Muscle layer of duodenum (tissue), 2 donors: ENCODE measurements at regions not wholly inside any gene's neighbourhood (a gene's known extent, or its start where the extent isn't known, plus 50 kb on each side); places are given as distances from the start of the nearest gene placed in this dataset.
A peak's percentile ranks its signal among the peaks of the same experiment; 100 is the strongest.
"Not testable (repeated sequence)": the region's sequence is repeated elsewhere in the genome, so short reads cannot be mapped to it uniquely, and the experiment has no call there.

ENCODE experiments used
- H3K27ac ChIP-seq: one replicate; pipeline ENCODE4 v1.7.0; 2013; ENCODE audit warnings: mild to moderate bottlenecking, low read length
- H3K27me3 ChIP-seq: one replicate; pipeline ENCODE4 v1.7.0; 2013; ENCODE audit warnings: low read depth, mild to moderate bottlenecking, control low read depth, low read length
- H3K36me3 ChIP-seq, 2 donors: one replicate each; pipeline ENCODE4 v1.7.0; 2013; ENCODE audit warnings: low read length in 2 of 2, control low read depth in 1 of 2, mild to moderate bottlenecking in 1 of 2; ENCODE audit not compliant: insufficient read depth in 2 of 2, control insufficient read depth in 1 of 2
- H3K4me1 ChIP-seq, 2 donors: one replicate each; pipeline ENCODE4 v1.7.0; 2013; ENCODE audit warnings: low read length in 2 of 2, mild to moderate bottlenecking in 2 of 2, control low read depth in 1 of 2, moderate library complexity in 1 of 2; ENCODE audit not compliant: insufficient read depth in 2 of 2, control insufficient read depth in 1 of 2
- H3K4me3 ChIP-seq, 2 donors: one replicate each; pipeline ENCODE4 v1.7.0; 2013; ENCODE audit warnings: low read length in 2 of 2, low read depth in 1 of 2, mild to moderate bottlenecking in 1 of 2
- H3K9me3 ChIP-seq, 2 donors: one replicate each; pipeline ENCODE4 v1.7.0; 2013; ENCODE audit warnings: low read length in 2 of 2, control low read depth in 1 of 2, mild to moderate bottlenecking in 1 of 2; ENCODE audit not compliant: control insufficient read depth in 1 of 2
- donor health status: healthy.

- Histone ChIP-seq H3K27me3 (no peaks in the 10 kb centered on the region), H3K4me1 (no peaks in the 10 kb centered on the region), H3K9me3 (no peaks in the 10 kb centered on the region), H3K27ac (no peak overlapping the region), H3K4me3 (no peak overlapping the region), H3K36me3 (no peaks in the 10 kb centered on the region)
Measured at GRCh38 chr6:27700337-27700736, 211.9 kb downstream of the OR2B2 start.

GRCh38 chr6:27694547-27694874 lies 217.7 kb downstream of the OR2B2 start:
- Histone ChIP-seq H3K9me3 (no peaks in the 10 kb centered on the region), H3K36me3 (no peaks in the 10 kb centered on the region), H3K27ac (no peak overlapping the region), H3K27me3 (no peaks in the 10 kb centered on the region), H3K4me3 (peak overlapping the region; percentile 49 to 85), H3K4me1 (no peaks in the 10 kb centered on the region)

DNA sequence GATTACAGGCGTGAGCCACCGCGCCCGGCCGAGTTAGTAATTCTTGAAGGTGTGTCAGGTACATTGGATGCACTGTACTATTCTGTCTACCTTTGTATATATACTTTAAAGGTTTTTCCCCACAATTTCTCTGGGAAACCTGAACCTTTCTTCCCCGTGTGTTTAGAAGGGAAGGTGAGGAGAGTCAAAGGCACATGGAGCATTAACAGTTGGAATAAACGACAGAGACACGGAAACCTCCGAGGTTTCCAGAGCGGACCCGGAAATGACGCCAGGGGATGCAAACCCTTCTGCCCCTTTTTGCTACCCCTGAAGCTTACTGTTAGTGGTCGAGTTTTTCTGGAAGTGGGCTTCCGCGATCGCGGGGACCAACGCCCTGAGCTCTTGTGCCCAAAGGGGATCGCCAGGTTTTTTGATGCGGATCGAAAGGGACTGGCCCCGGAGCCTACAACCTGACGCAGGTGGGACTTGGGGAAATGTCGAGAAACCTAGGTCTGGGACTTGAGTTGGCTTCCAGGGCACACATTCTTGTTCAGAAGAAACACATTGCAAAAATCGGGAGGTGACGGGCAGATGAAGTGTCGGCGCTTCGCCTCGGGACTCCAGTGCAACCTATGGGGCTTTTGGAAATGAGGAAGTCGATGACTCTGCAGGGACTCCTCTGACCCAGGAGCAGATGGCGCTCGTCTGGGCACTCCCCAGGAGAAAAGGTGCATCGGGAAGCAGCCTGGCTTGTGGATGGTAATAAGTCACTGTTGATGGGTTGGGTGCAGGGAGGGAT lies 218.2 kb downstream of the OR2B2 start:
- peak overlapping the region; percentile 49 to 85 for H3K4me3 ChIP-seq
- H3K36me3 ChIP-seq = no peaks in the 10 kb centered on the region
- no peaks in the 10 kb centered on the region for H3K4me1 ChIP-seq
- H3K9me3 ChIP-seq = no peaks in the 10 kb centered on the region
- no peaks in the 10 kb centered on the region for H3K27me3 ChIP-seq
- no peak overlapping the region for H3K27ac ChIP-seq

GRCh38 chr6:27692133-27692532 lies 219.2 kb upstream of the ZNF184 start:
- not testable (repeated sequence) for H3K36me3 ChIP-seq, H3K4me1 ChIP-seq, H3K27me3 ChIP-seq, H3K4me3 ChIP-seq, H3K27ac ChIP-seq, H3K9me3 ChIP-seq

- Histone ChIP-seq H3K4me1 (peaks cover 0 to 5% of the 10 kb centered on the region in 2 donors), H3K27me3 (no peaks in the 10 kb centered on the region), H3K9me3 (peaks cover 0 to 5% of the 10 kb centered on the region in 2 donors), H3K27ac (no peak overlapping the region), H3K4me3 (peak overlapping the region; percentile 68 to 69), H3K36me3 (no peaks in the 10 kb centered on the region)
Measured at GRCh38 chr6:27688014-27688586, 215.2 kb upstream of the ZNF184 start.

DNA sequence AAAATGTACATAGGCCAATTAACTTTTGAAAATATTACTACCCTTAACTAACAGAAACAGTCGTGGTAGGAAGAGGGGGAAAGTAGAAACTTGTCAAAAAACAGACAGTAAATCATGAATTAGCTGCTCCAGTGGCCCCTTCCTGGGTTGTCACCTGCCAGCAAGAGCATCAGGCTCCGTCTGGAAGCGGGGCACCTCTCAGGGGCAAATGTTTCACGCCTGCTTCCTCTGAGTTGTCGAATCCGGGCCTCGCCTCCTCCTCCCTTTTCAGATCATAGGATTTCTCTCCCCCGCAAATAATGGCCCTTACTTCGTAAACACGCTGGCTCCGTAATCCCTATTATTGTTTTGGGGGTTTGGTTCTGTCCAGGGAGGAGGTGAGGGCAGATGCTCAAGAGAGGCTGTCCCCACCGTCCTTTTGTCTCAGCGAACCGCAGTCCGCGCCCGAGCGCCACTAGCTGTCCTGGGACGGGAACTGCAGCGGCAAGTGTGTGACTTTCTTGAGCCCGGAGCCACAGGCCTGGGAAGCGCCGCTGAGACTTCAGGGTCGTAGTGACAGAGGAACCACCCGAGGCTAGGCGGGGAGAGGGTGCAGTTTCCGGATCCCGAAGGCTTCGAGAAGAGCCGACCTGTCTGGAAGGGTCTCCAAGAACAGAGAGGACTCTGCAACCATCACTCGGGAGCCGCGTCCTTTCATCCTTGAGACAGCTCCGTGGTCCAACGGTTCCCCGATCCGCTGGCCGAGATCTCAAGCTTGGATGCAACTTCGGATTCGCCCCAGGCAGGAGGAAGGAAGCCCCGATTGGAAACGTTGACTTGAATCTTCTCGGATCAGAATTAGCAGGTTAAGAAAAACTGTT lies 214.5 kb upstream of the ZNF184 start:
- Histone ChIP-seq H3K9me3 (peaks cover 0 to 5% of the 10 kb centered on the region in 2 donors), H3K27ac (no peak overlapping the region), H3K4me3 (peak overlapping the region; percentile 68 to 69), H3K27me3 (no peaks in the 10 kb centered on the region), H3K36me3 (no peaks in the 10 kb centered on the region), H3K4me1 (peaks cover 0 to 5% of the 10 kb centered on the region in 2 donors)

DNA sequence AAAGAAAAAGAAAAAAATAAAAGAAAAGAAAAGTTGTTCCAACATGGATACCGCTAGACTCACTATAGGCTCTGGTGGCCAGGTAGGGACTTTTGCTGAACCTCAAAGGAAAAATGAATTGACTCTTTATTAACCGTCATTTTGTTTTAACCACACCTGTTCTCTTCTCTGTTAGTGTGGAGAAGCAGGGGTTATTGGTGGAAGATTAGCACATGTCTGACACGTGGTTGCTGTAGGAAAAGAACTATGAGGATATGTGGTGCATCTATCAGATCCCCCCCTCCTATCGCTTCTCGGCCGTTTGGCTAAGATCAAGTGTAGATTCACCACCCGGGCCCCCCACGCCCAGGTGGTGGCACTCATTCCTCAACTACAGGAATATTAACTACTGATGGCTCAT lies 212.4 kb upstream of the ZNF184 start:
- H3K27me3 ChIP-seq = peaks cover 17% of the 10 kb centered on the region
- no peak overlapping the region for H3K4me3 ChIP-seq
- no peak overlapping the region for H3K27ac ChIP-seq
- peaks cover 0 to 5% of the 10 kb centered on the region in 2 donors for H3K4me1 ChIP-seq
- H3K9me3 ChIP-seq = peaks cover 5% of the 10 kb centered on the region in 2 donors
- H3K36me3 ChIP-seq = no peaks in the 10 kb centered on the region

- Histone ChIP-seq H3K9me3 (peaks cover 5 to 7% of the 10 kb centered on the region in 2 donors), H3K27ac (no peak overlapping the region), H3K4me3 (no peak overlapping the region), H3K27me3 (peaks cover 25% of the 10 kb centered on the region), H3K36me3 (no peaks in the 10 kb centered on the region), H3K4me1 (peaks cover 0 to 12% of the 10 kb centered on the region in 2 donors)
Measured at GRCh38 chr6:27684264-27685211, 211.6 kb upstream of the ZNF184 start.

- H3K4me1 ChIP-seq = peaks cover 0 to 7% of the 10 kb centered on the region in 2 donors
- H3K9me3 ChIP-seq = peaks cover 2 to 7% of the 10 kb centered on the region in 2 donors
- peak overlapping the region in 1 of 2 donors; percentile 4 for H3K4me3 ChIP-seq
- no peaks in the 10 kb centered on the region for H3K36me3 ChIP-seq
- H3K27me3 ChIP-seq = peaks cover 36% of the 10 kb centered on the region
- H3K27ac ChIP-seq = no peak overlapping the region
Measured at GRCh38 chr6:27679964-27680694, 207.2 kb upstream of the ZNF184 start.

- Histone ChIP-seq H3K4me3 (no peak overlapping the region), H3K27ac (no peak overlapping the region), H3K4me1 (peaks cover 0 to 7% of the 10 kb centered on the region in 2 donors), H3K27me3 (peaks cover 36% of the 10 kb centered on the region), H3K9me3 (peaks cover 0 to 7% of the 10 kb centered on the region in 2 donors), H3K36me3 (no peaks in the 10 kb centered on the region)
Measured at GRCh38 chr6:27679308-27679963, 206.5 kb upstream of the ZNF184 start.
